ENCODE measurements at regions not wholly inside any gene's neighbourhood (a gene's known extent, or its start where the extent isn't known, plus 50 kb on each side); places are given as distances from the start of the nearest gene placed in this dataset.

DNA sequence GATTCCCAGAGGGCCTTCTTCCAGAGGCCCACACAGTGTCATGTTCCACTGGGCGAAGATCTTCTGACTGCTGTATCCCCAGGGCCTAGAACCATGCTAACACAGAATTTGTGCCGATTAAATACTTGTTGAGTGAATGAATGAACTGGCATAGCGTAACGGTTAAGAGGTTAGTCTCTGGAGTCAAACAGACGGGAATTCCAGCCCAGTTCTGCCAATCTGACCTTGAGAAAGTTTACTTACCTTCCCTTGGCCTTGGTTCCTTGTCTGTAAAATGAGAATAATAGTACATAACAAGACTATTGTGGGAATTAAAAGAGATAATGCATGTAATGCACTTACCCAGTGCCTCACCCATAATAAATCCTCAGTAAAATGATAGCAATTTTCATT is 58.3 kb upstream of the PLAC1 start:
- DNase-seq, result no peak

GRCh38 chrX:134715930-134716619 is 57.8 kb upstream of the PLAC1 start:
- no peak for DNase-seq

GRCh38 chrX:134714633-134715110 is 56.4 kb upstream of the PLAC1 start:
- no peak for DNase-seq

- no peak for DNase-seq
Measured at GRCh38 chrX:134713618-134714107, 55.4 kb upstream of the PLAC1 start.

GRCh38 chrX:134712272-134712671 is 54.0 kb upstream of the PLAC1 start:
- DNase-seq, result no peak

DNA sequence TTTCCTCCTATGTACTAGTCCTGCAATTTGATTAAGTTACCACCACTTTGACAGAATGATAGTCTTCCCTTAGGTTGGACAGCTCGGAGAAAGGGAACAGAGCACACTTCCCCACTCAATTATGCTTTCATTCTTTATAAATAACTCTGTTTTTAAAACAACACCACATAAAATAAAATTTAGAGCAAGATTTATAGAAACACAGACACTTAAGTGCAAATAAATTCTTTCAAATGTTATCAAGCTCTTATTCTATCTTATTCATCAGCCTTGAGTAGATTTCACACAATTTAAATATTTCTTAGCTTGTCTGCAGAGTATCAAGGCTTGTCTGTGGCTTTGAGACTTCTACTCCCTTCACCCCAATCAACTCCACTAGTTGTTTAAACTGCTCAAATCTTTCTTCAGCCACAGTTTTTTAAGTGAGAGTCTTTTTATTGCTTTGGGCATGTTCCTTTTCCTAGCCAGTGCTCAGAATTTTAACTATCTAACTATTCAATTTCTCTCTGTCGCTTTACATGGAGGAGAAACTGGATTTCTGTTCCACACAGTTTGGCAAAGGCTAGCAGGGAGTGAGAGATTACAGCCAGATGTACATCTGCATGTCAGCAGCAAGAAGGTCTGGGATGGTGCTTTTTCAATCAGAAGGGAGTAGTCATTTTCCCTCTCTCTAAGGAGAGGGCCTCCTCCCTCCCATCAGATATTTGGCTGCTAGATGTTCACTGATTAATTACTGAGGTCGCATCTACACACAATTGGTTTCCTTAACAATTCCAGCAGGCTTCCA is 53.1 kb upstream of the PLAC1 start:
- DNase-seq, result no peak

All from RPMI8226 (cell line).